HEK293 (cell line): ENCODE measurements at regions not wholly inside any gene's neighbourhood (a gene's known extent, or its start where the extent isn't known, plus 50 kb on each side); places are given as distances from the start of the nearest gene placed in this dataset.

Experiments
- CTCF ChIA-PET: fragments of 350-600 bp; formaldehyde crosslinking; extraction: SDS; loops from one replicate; lab custom pipeline; 2021; ENCODE audit warnings: antibody characterized with exemption; lab: Yijun Ruan, JAX
- POLR2A ChIA-PET: fragments of 300-600 bp; formaldehyde crosslinking; extraction: SDS; loops from one replicate; lab custom pipeline; 2020; ENCODE audit warnings: antibody characterized with exemption, inconsistent platforms; lab: Yijun Ruan, JAX
- H3K27ac ChIP-seq: fragments of 200-500 bp; sonication (Bioruptor generic); 2 replicates; pipeline ENCODE4 v1.5.1; 2014; ENCODE audit warnings: low read depth, low read length, control low read depth, inconsistent platforms; ENCODE audit errors: extremely low read depth
- H3K36me3 ChIP-seq, 2 experiments: fragments of 200-500 bp in 1 of 2; sonication (Bioruptor generic) in 1 of 2; 1 replicate in 1 of 2; 2 replicates in 1 of 2; pipeline ENCODE4 v1.5.1; 2014 to 2017; ENCODE audit warnings: inconsistent platforms in 2 of 2, low read length in 2 of 2; ENCODE audit not compliant: control insufficient read depth in 2 of 2, insufficient read depth in 1 of 2
- H3K4me1 ChIP-seq: fragments of 200-500 bp; sonication (Bioruptor generic); 2 replicates; pipeline ENCODE4 v1.5.1; 2014; ENCODE audit warnings: mild to moderate bottlenecking, low read length, inconsistent platforms; ENCODE audit not compliant: control insufficient read depth, insufficient read depth
- H3K4me3 ChIP-seq: 2 replicates; pipeline ENCODE4 v1.5.1; 2011; ENCODE audit warnings: low read depth, mild to moderate bottlenecking, control low read depth, low read length, moderate library complexity
- H3K9me3 ChIP-seq: fragments of 200-500 bp; sonication (Bioruptor generic); 2 replicates; pipeline ENCODE4 v1.5.1; 2014; ENCODE audit warnings: low read depth, low read length, inconsistent platforms; ENCODE audit not compliant: control insufficient read depth, insufficient read depth
- BCL11B ChIP-seq: fragments of 450-650 bp; formaldehyde crosslinking; IDR thresholded peaks from 2 replicates; pipeline ENCODE4 v1.5.1; 2016; ENCODE audit warnings: low read depth, missing biosample characterization, missing genetic modification characterization
- HOXD13 ChIP-seq: sonication (generic); formaldehyde crosslinking; IDR thresholded peaks from 2 replicates; pipeline ENCODE4 v1.8.0; 2022; ENCODE audit warnings: missing genetic modification reagents, borderline replicate concordance
- MZF1 ChIP-seq: fragments of 450-650 bp; formaldehyde crosslinking; IDR thresholded peaks from 2 replicates; pipeline ENCODE4 v1.5.1; 2017; ENCODE audit warnings: missing biosample characterization, missing genetic modification characterization, borderline replicate concordance
- OSR2 ChIP-seq: fragments of 450-650 bp; formaldehyde crosslinking; IDR thresholded peaks from 2 replicates; pipeline ENCODE4 v1.5.1; 2016; ENCODE audit warnings: missing biosample characterization, missing genetic modification characterization
- SETDB1 ChIP-seq: IDR thresholded peaks from one replicate; pipeline ENCODE4 v1.6.1; 2017; ENCODE audit warnings: mild to moderate bottlenecking, low read length, moderate library complexity, mixed read lengths; ENCODE audit not compliant: insufficient read length
- ZFP69B ChIP-seq: fragments of 450-650 bp; formaldehyde crosslinking; IDR thresholded peaks from 2 replicates; pipeline ENCODE4 v1.5.1; 2016; ENCODE audit warnings: missing biosample characterization, missing genetic modification characterization
- ZNF138 ChIP-seq: fragments of 450-650 bp; formaldehyde crosslinking; IDR thresholded peaks from 2 replicates; pipeline ENCODE4 v1.5.1; 2016; ENCODE audit warnings: missing biosample characterization, missing genetic modification characterization, borderline replicate concordance
- ZNF157 ChIP-seq: fragments of 450-650 bp; formaldehyde crosslinking; IDR thresholded peaks from 2 replicates; pipeline ENCODE4 v1.5.1; 2016; ENCODE audit warnings: missing biosample characterization, missing genetic modification characterization
- ZNF19 ChIP-seq: fragments of 450-650 bp; formaldehyde crosslinking; IDR thresholded peaks from 2 replicates; pipeline ENCODE4; 2016; ENCODE audit warnings: missing biosample characterization, missing genetic modification characterization, low read depth
- ZNF239 ChIP-seq: fragments of 450-650 bp; formaldehyde crosslinking; IDR thresholded peaks from 2 replicates; pipeline ENCODE4 v1.5.1; 2016; ENCODE audit warnings: missing biosample characterization, missing genetic modification characterization
- ZNF24 ChIP-seq: fragments of 450-650 bp; formaldehyde crosslinking; IDR thresholded peaks from 2 replicates; pipeline ENCODE4 v1.5.1; 2016; ENCODE audit warnings: missing biosample characterization, missing genetic modification characterization
- ZNF248 ChIP-seq: fragments of 450-650 bp; formaldehyde crosslinking; IDR thresholded peaks from 2 replicates; pipeline ENCODE4 v1.5.1; 2017; ENCODE audit warnings: missing biosample characterization, missing genetic modification characterization
- ZNF341 ChIP-seq: fragments of 450-650 bp; formaldehyde crosslinking; IDR thresholded peaks from 2 replicates; pipeline ENCODE4; 2016; ENCODE audit warnings: low read depth, missing biosample characterization, missing genetic modification characterization
- ZNF354C ChIP-seq: fragments of 450-650 bp; formaldehyde crosslinking; IDR thresholded peaks from 2 replicates; pipeline ENCODE4 v1.5.1; 2016; ENCODE audit warnings: missing biosample characterization, missing genetic modification characterization, low read depth, borderline replicate concordance
- ZNF433 ChIP-seq: fragments of 450-650 bp; formaldehyde crosslinking; IDR thresholded peaks from 2 replicates; pipeline ENCODE4 v1.5.1; 2016; ENCODE audit warnings: missing biosample characterization, missing genetic modification characterization, low read depth
- ZNF596 ChIP-seq: fragments of 450-650 bp; IDR thresholded peaks from 2 replicates; pipeline ENCODE4 v1.5.0; 2018; ENCODE audit warnings: missing biosample characterization, mild to moderate bottlenecking, missing genetic modification characterization, moderate library complexity
- ZNF792 ChIP-seq: fragments of 450-650 bp; formaldehyde crosslinking; IDR thresholded peaks from 2 replicates; pipeline ENCODE4 v1.5.1; 2016; ENCODE audit warnings: missing biosample characterization, missing genetic modification characterization
- ZSCAN30 ChIP-seq: fragments of 450-650 bp; IDR thresholded peaks from 2 replicates; pipeline ENCODE4 v1.5.1; 2018; ENCODE audit warnings: missing biosample characterization, mild to moderate bottlenecking, missing genetic modification characterization, moderate library complexity
- ZXDB ChIP-seq: fragments of 450-650 bp; formaldehyde crosslinking; IDR thresholded peaks from 2 replicates; pipeline ENCODE4 v1.5.1; 2016; ENCODE audit warnings: missing biosample characterization, missing genetic modification characterization
- TF ChIP-seq, protein P1 (sequence below): fragments of 450-650 bp; formaldehyde crosslinking; IDR thresholded peaks from 2 replicates; pipeline ENCODE4; 2016; ENCODE audit warnings: missing biosample characterization, missing genetic modification characterization
- TF ChIP-seq, protein P2 (sequence below): fragments of 450-650 bp; formaldehyde crosslinking; IDR thresholded peaks from 2 replicates; pipeline ENCODE4 v1.5.1; 2016; ENCODE audit warnings: missing biosample characterization, missing genetic modification characterization
- TF ChIP-seq, protein P3 (sequence below): fragments of 450-650 bp; formaldehyde crosslinking; IDR thresholded peaks from 2 replicates; pipeline ENCODE4 v1.5.1; 2016; ENCODE audit warnings: missing biosample characterization, missing genetic modification characterization
- TF ChIP-seq, protein P4 (sequence below): fragments of 450-650 bp; formaldehyde crosslinking; IDR thresholded peaks from 2 replicates; pipeline ENCODE4 v1.5.1; 2017; ENCODE audit warnings: missing biosample characterization, missing genetic modification characterization

DNA sequence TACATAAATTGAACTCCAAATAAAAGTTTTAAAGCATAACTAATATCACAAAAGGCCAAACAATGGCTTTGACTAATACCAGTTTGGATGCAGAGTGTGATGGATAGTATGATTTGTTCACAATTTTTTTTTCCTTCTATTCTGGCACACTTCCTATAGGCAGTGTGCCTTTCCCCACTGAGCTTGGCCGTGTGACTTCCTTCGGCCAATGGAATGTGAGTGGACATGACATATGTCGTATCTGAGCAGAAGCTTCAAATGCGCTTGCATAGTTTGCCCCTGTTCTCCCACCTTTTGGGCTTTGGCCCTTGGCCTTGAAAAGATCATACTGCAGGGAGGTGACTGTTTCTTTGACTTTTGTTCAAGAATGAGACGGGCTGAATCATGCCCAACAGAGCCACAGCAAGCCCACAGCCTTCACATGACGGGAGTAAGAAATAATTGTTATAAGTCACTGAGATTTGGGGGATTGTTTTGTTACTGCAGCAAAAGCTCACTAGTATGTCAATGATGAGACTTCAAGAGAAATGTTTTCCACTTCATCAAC lies 279.9 kb upstream of the NEBL start (continued):
- TF ChIP-seq SETDB1, result no peak
- TF ChIP-seq ZNF239 (tag by site-specific recombination), result no peak
- no peak for TF ChIP-seq MZF1 (tag by site-specific recombination)
- no peak for TF ChIP-seq ZNF354C (tag by site-specific recombination)
- no peak for TF ChIP-seq ZSCAN30

DNA sequence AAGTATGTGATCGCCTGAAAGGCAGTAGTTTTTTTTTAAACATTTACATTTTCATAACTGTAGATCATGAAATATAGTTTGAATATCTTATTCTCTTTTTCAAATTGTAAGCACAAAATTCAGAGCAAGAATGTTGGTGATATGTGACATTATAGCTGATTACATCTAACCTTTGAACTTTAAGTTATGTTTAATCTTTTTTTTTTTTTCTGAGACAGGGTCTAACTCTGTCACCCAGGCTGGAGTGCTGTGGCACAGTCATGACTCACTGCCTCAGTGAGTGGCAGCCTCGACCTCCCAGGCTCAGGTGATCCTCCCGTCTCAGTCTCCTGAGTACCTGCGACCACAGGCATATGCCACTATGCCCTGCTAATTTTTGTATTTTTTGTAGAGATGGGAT lies 278.7 kb upstream of the NEBL start:
- Histone ChIP-seq H3K9me3 (no peaks in the 10 kb centered on the region), H3K4me1 (peaks cover 2% of the 10 kb centered on the region; the same call in 1 of the 2 replicates), H3K36me3 (no peaks in the 10 kb centered on the region), H3K27ac (no peak overlapping the region), H3K4me3 (no peak overlapping the region)
- TF ChIP-seq BCL11B (tag by site-specific recombination), result no peak
- POLR2A ChIA-PET, result interaction anchor here (1.0 kb wide), 1 partner anchor 9 kb away, joined by 3 read pairs; no protein-coding TSS in a partner anchor
- CTCF ChIA-PET, result interaction anchor here (0.6 to 0.7 kb wide), 4 partner anchors 11 to 1947 kb away, joined by 3 to 5 read pairs (median 4); no protein-coding TSS in a partner anchor

DNA sequence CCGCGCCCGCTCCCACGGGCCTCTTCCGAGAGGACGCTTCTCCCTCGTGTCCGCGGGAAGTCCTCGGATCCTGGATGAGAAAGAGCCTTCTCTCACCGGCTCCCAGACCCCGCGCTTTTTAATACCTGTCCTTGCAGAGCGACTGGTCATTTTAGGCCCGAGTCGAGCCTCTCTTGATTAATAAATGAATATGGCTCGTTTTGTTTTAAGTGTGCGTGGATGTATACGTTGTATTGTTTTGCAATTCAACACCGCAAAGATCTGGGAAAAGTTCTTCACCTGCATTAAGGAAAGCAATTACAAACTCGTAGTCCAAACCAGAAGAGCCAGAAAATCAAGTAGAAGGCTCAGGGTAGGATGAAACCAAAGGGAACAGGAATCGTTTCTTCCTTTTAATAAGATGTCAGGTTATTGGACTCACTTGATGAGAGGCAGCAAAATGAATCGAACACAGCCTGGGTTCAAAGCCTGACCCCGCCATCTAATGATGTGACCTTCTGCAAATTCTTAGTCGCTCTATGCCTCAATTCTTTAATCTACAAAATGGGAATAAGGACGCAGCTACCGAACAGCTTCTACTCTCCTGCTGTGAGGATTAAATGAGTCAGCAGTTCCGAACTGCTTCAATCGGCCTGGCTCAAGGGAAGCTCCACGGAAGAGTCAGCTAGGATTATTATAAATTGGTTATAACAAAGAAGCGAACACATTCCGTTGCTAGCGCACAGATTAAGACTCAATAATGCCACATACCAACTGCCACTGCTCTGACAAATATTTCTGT lies 277.8 kb upstream of the NEBL start:
- H3K4me1 ChIP-seq, result peaks cover 2% of the 10 kb centered on the region; the same call in 1 of the 2 replicates
- H3K36me3 ChIP-seq, result no peaks in the 10 kb centered on the region
- no peaks in the 10 kb centered on the region for H3K9me3 ChIP-seq
- TF ChIP-seq HOXD13 (CRISPR knock-in tag) (no peak), ZNF792 (tag by site-specific recombination) (0 out of 2 replicates have a peak, but pooled peaks have one; percentile 0), OSR2 (tag by site-specific recombination) (peak; percentile 59; the same call in 1 of the 2 replicates), ZNF19 (tag by site-specific recombination) (no peak), ZNF248 (tag by site-specific recombination) (no peak), ZNF138 (tag by site-specific recombination) (no peak), ZNF24 (tag by site-specific recombination) (peak; percentile 20; the same call in 1 of the 2 replicates), ZXDB (0 out of 2 replicates have a peak, but pooled peaks have one; percentile 59), ZNF433 (no peak)
- TF ChIP-seq, protein P1, sequence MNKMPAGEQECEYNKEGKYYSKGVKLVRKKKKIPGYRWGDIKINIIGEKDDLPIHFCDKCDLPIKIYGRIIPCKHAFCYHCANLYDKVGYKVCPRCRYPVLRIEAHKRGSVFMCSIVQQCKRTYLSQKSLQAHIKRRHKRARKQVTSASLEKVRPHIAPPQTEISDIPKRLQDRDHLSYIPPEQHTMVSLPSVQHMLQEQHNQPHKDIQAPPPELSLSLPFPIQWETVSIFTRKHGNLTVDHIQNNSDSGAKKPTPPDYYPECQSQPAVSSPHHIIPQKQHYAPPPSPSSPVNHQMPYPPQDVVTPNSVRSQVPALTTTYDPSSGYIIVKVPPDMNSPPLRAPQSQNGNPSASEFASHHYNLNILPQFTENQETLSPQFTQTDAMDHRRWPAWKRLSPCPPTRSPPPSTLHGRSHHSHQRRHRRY, result no peak
- CTCF ChIA-PET, result interaction anchor here (0.7 kb wide), 3 partner anchors 10 to 1946 kb away, joined by 3 to 5 read pairs (median 4); no protein-coding TSS in a partner anchor
- H3K27ac ChIP-seq, result peak overlapping the region; percentile 73
- H3K4me3 ChIP-seq, result peak overlapping the region; percentile 77
- POLR2A ChIA-PET, result interaction anchor here (1.0 kb wide), 1 partner anchor 9 kb away, joined by 3 read pairs; no protein-coding TSS in a partner anchor

DNA sequence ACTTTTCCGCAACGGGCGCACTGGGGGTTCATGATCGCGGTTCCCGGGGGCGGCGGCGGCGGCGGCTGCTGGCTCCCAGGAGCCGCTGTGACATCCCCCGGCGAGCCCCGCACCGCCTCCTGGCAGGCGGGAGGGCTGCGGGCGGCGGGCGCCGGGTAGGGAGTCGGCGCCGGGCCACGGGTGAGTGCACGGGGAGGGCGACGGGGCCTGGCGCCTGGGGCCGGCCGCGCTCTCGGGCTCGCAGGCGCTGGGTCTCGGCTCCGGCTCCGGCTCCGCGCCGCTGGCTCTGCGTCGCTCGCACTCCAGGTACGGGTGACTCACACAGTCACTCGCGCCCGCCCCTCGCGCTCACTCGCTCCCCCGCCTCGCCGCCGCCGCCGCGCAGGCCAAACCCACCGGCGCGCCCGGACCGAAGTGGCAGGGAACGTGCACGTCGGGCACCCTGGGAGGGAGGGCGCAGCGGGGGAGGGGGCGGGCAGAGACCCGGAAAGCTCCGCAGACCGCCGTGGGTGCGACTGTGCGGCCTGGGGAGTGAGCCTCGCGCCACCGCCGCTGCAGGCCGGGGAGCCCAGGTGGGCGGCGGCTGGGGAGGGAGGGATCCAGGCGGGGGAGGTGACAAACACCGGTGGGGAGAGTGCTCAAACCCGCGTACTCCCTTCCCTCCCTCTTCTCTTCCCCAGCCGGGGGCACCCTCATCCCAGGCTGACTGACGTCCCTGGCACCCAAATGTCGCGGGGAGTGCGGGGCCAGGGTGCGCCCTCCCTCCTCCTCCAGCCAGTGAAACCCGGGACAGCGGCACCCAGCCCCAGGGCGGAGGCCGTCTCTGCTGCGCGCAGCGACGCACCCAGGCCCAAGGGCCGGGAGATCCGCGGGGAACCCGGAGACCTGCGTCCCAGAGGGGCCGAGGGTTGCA lies 276.9 kb upstream of the NEBL start:
- CTCF ChIA-PET, result no interaction called here
- Histone ChIP-seq H3K4me3 (peak overlapping the region; percentile 77), H3K27ac (peak overlapping the region; percentile 73), H3K9me3 (no peaks in the 10 kb centered on the region), H3K4me1 (peaks cover 2% of the 10 kb centered on the region; the same call in 1 of the 2 replicates), H3K36me3 (no peaks in the 10 kb centered on the region)
- POLR2A ChIA-PET, result no interaction called here
- TF ChIP-seq ZFP69B (0 out of 2 replicates have a peak, but pooled peaks have one; percentile 26), ZNF596 (tag by site-specific recombination) (no peak), ZNF341 (tag by site-specific recombination) (peak; percentile 86), ZNF792 (tag by site-specific recombination) (0 out of 2 replicates have a peak, but pooled peaks have one; percentile 16), ZNF157 (no peak)
- TF ChIP-seq, protein P2, sequence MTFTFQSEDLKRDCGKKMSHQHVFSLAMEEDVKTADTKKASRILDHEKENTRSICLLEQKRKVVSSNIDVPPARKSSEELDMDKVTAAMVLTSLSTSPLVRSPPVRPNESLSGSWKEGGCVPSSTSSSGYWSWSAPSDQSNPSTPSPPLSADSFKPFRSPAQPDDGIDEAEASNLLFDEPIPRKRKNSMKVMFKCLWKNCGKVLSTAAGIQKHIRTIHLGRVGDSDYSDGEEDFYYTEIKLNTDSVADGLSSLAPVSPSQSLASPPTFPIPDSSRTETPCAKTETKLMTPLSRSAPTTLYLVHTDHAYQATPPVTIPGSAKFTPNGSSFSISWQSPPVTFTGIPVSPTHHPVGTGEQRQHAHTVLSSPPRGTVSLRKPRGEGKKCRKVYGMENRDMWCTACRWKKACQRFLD (tag by site-specific recombination), result no peak
- TF ChIP-seq, protein P3, sequence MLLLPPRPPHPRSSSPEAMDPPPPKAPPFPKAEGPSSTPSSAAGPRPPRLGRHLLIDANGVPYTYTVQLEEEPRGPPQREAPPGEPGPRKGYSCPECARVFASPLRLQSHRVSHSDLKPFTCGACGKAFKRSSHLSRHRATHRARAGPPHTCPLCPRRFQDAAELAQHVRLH (tag by site-specific recombination), result no peak
- TF ChIP-seq, protein P4, sequence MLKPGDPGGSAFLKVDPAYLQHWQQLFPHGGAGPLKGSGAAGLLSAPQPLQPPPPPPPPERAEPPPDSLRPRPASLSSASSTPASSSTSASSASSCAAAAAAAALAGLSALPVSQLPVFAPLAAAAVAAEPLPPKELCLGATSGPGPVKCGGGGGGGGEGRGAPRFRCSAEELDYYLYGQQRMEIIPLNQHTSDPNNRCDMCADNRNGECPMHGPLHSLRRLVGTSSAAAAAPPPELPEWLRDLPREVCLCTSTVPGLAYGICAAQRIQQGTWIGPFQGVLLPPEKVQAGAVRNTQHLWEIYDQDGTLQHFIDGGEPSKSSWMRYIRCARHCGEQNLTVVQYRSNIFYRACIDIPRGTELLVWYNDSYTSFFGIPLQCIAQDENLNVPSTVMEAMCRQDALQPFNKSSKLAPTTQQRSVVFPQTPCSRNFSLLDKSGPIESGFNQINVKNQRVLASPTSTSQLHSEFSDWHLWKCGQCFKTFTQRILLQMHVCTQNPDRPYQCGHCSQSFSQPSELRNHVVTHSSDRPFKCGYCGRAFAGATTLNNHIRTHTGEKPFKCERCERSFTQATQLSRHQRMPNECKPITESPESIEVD (tag by site-specific recombination), result no peak
